PC-3 (cell line): ENCODE measurements at regions not wholly inside any gene's neighbourhood (a gene's known extent, or its start where the extent isn't known, plus 50 kb on each side); places are given as distances from the start of the nearest gene placed in this dataset.

ENCODE experiments used
- ATAC-seq: fragments of 200-7000 bp; cut with Tn5 transposase; 2 replicates; pipeline ENCODE4 v1.9.1; 2020; ENCODE audit warnings: mild to moderate bottlenecking, moderate library complexity
- BruUV-seq: library from RNA; stranded (reverse); fragments of 400-500 nt; replicated peaks from 2 replicates; lab custom pipeline; 2021; lab: Mats Ljungman, UMichigan
- CTCF ChIA-PET: fragments of 300-600 bp; sonication (Branson Sonifier 250); formaldehyde crosslinking; loops from one replicate; lab custom pipeline; 2022; ENCODE audit warnings: antibody characterized with exemption; lab: Charles Lee
- POLR2A ChIA-PET: fragments of 300-600 bp; sonication (Branson Sonifier 250); formaldehyde crosslinking; loops from one replicate; lab custom pipeline; 2022; ENCODE audit warnings: antibody characterized with exemption; ENCODE audit not compliant: unreplicated experiment; lab: Charles Lee
- DNase-seq: peaks from one replicate; pipeline ENCODE4 v3.0.0-alpha.2; 2015
- H2AFZ ChIP-seq: fragments of 300-600 bp; sonication (generic); 2 replicates; pipeline ENCODE4 v1.6.0; 2016; ENCODE audit warnings: antibody characterized with exemption, low read length
- H3F3A ChIP-seq: fragments of 300-600 bp; sonication (generic); one replicate; pipeline ENCODE4 v1.6.0; 2017; ENCODE audit warnings: antibody characterized with exemption, low read length, control low read depth, mild to moderate bottlenecking; ENCODE audit not compliant: unreplicated experiment
- H3K27ac ChIP-seq: fragments of 300-600 bp; sonication (generic); 2 replicates; pipeline ENCODE4 v1.5.1; 2016; ENCODE audit warnings: mild to moderate bottlenecking, low read length
- H3K27me3 ChIP-seq: fragments of 300-600 bp; sonication (generic); 2 replicates; pipeline ENCODE4 v1.6.1; 2016; ENCODE audit warnings: low read length, mixed read lengths
- H3K36me3 ChIP-seq: fragments of 300-600 bp; sonication (generic); 2 replicates; pipeline ENCODE4 v1.6.1; 2016; ENCODE audit warnings: low read depth, mixed run types, low read length, mixed read lengths
- H3K4me1 ChIP-seq: fragments of 300-600 bp; sonication (generic); 2 replicates; pipeline ENCODE4 v1.5.1; 2016; ENCODE audit warnings: low read length; ENCODE audit not compliant: insufficient read depth
- H3K4me2 ChIP-seq: fragments of 300-600 bp; sonication (generic); 2 replicates; pipeline ENCODE4 v1.6.0; 2016; ENCODE audit warnings: low read length
- H3K4me3 ChIP-seq: fragments of 300-600 bp; sonication (generic); 2 replicates; pipeline ENCODE4 v1.5.1; 2016; ENCODE audit warnings: mild to moderate bottlenecking, low read length, mixed read lengths
- H3K79me2 ChIP-seq: fragments of 300-600 bp; sonication (generic); 2 replicates; pipeline ENCODE4 v1.6.1; 2017; ENCODE audit warnings: low read length, mixed read lengths
- H3K9ac ChIP-seq: fragments of 300-600 bp; sonication (generic); 2 replicates; pipeline ENCODE4 v1.6.0; 2016; ENCODE audit warnings: mild to moderate bottlenecking, low read length
- H3K9me2 ChIP-seq: fragments of 300-600 bp; sonication (generic); replicated peaks from 2 replicates; pipeline ENCODE4 v1.6.1; 2016; ENCODE audit warnings: mixed run types, low read length, mixed read lengths
- H3K9me3 ChIP-seq: fragments of 300-600 bp; sonication (generic); 2 replicates; pipeline ENCODE4 v1.6.1; 2016; ENCODE audit warnings: low read length, mixed read lengths
- H4K20me1 ChIP-seq: fragments of 300-600 bp; sonication (generic); 2 replicates; pipeline ENCODE4 v1.6.1; 2016; ENCODE audit warnings: low read length, mixed read lengths
- CTCF ChIP-seq: fragments of 300-600 bp; sonication (generic); conservative IDR thresholded peaks from 2 replicates; pipeline ENCODE4 v1.5.1; 2017; ENCODE audit warnings: antibody characterized with exemption, low read depth, mild to moderate bottlenecking, low read length
- EZH2 ChIP-seq: fragments of 300-600 bp; sonication (generic); IDR thresholded peaks from one replicate; pipeline ENCODE4 v1.6.1; 2017; ENCODE audit warnings: antibody characterized with exemption, mild to moderate bottlenecking, low read length; ENCODE audit not compliant: unreplicated experiment
- EZH2phosphoT487 ChIP-seq: fragments of 300-600 bp; sonication (generic); IDR thresholded peaks from 2 replicates; pipeline ENCODE4 v1.6.1; 2018; ENCODE audit warnings: mild to moderate bottlenecking, antibody characterized with exemption, low read length, borderline replicate concordance
- intact Hi-C: fragments of 100-400 bp; cut with micrococcal nuclease; formaldehyde crosslinking; loops from 2 replicates; pipeline ENCODE4 v1.9.0; 2023

GRCh38 chr5:3913279-3913678 is 317.6 kb downstream of the IRX1 start:
- CTCF ChIA-PET, result no interaction called here
- no peaks in the 10 kb centered on the region for H3K36me3 ChIP-seq
- intact Hi-C loops, result no loop called here
- H3K79me2 ChIP-seq, result no peaks in the 10 kb centered on the region
- no peak overlapping the region for H3K4me3 ChIP-seq
- no peak overlapping the region for H3K27ac ChIP-seq
- H3K9me2 ChIP-seq, result no peaks in the 10 kb centered on the region
- no TSS peak for BruUV-seq
- no peak for DNase-seq
- H3K4me1 ChIP-seq, result no peaks in the 10 kb centered on the region
- no peak overlapping the region for H2AFZ ChIP-seq
- H3K9ac ChIP-seq, result no peak overlapping the region
- TF ChIP-seq EZH2 (no peak), CTCF (no peak), EZH2phosphoT487 (no peak)
- 0 out of 2 replicates have a peak, but pooled peaks cover 10% of the 10 kb centered on the region for H3K9me3 ChIP-seq
- ATAC-seq, result no peak
- H3F3A ChIP-seq, result no peaks in the 10 kb centered on the region
- H3K27me3 ChIP-seq, result no peaks in the 10 kb centered on the region
- H3K4me2 ChIP-seq, result no peak overlapping the region
- no peaks in the 10 kb centered on the region for H4K20me1 ChIP-seq
- POLR2A ChIA-PET, result no interaction called here

- CTCF ChIA-PET, result no interaction called here
- intact Hi-C loops, result no loop called here
- POLR2A ChIA-PET, result no interaction called here
Observed at GRCh38 chr5:3925022-3925421, 329.4 kb downstream of the IRX1 start.

GRCh38 chr5:3925935-3926334 is 330.3 kb downstream of the IRX1 start:
- Histone ChIP-seq H3F3A (no peaks in the 10 kb centered on the region), H3K36me3 (no peaks in the 10 kb centered on the region), H2AFZ (no peak overlapping the region), H3K4me3 (no peak overlapping the region), H3K9ac (no peak overlapping the region), H3K9me2 (no peaks in the 10 kb centered on the region), H3K9me3 (peaks cover 5% of the 10 kb centered on the region), H3K4me2 (no peak overlapping the region), H3K79me2 (no peaks in the 10 kb centered on the region), H3K4me1 (no peaks in the 10 kb centered on the region), H3K27ac (no peak overlapping the region), H3K27me3 (no peaks in the 10 kb centered on the region), H4K20me1 (no peaks in the 10 kb centered on the region)
- POLR2A ChIA-PET, result no interaction called here
- BruUV-seq, result no TSS peak
- intact Hi-C loops, result no loop called here
- ATAC-seq (no peak), DNase-seq (no peak)
- CTCF ChIA-PET, result no interaction called here
- TF ChIP-seq CTCF (no peak), EZH2 (no peak), EZH2phosphoT487 (no peak)

More at GRCh38 chr5:3925022-3925421, 329.4 kb downstream of the IRX1 start:
- Histone ChIP-seq H3K4me3 (no peak overlapping the region), H3K27ac (no peak overlapping the region), H3K79me2 (no peaks in the 10 kb centered on the region), H3K9ac (no peak overlapping the region), H3K4me2 (no peak overlapping the region), H3K36me3 (no peaks in the 10 kb centered on the region), H2AFZ (no peak overlapping the region), H3K27me3 (no peaks in the 10 kb centered on the region), H3F3A (no peaks in the 10 kb centered on the region), H4K20me1 (no peaks in the 10 kb centered on the region), H3K9me2 (no peaks in the 10 kb centered on the region), H3K9me3 (peaks cover 7% of the 10 kb centered on the region), H3K4me1 (no peaks in the 10 kb centered on the region)
- TF ChIP-seq EZH2, result no peak
- BruUV-seq, result no TSS peak
- no peak for ATAC-seq
- no peak for DNase-seq
